ENCODE measurements at regions not wholly inside any gene's neighbourhood (a gene's known extent, or its start where the extent isn't known, plus 50 kb on each side); places are given as distances from the start of the nearest gene placed in this dataset.

DNA sequence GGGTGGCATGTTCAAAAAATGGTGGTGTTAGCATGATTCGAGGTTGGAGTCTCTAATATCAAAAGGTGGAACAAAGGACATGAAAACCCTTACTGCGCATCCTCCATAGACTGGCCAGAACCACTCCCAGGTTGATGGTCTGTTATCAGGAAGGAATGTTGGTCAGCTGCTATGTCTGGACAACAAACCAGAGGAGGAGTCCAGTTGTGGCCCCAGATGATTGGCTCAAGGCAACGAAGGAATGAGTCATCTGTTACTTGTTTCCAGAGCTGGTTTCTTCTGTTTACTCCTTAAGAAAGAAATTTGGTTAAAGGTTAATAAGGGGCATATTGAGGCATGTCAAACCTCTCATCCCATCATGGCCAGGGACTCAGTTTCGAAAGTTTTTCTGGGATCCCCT lies 56.8 kb upstream of the GRIA4 start:
- DNase-seq (ENCODE audit: insufficient read length) (no peak), FAIRE-seq (no peak)
- TF ChIP-seq TAF1 (IDR thresholded peaks at IDR 0.05; ENCODE audit: borderline replicate concordance, low read depth, low read length): no peak
- no peak for TF ChIP-seq POLR2A (IDR thresholded peaks at IDR 0.05; ENCODE audit: low read depth, low read length)
- TF ChIP-seq POLR2AphosphoS5 (IDR thresholded peaks at IDR 0.05; ENCODE audit: low read depth, low read length): no peak

DNA sequence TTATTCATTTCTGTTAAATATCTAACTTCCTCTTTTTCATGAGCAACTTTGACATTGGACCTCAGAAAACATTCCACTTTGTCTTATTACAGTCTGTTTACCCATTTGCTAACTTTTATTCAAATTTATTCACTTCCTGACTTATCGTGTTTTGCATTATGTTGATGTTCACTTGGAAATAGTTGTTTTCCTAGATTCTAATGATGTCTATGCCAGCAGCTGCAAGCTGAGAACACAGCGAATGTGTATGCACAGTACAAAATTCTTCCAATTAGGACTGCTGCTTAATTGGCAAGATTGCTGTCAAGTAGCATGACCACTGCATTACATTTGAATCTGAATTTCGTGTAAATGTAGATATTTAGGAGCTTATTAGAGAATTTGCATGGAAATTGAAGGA lies 61.5 kb upstream of the GRIA4 start:
- DNase-seq (ENCODE audit: insufficient read length): no peak
- TF ChIP-seq POLR2AphosphoS5 (IDR thresholded peaks at IDR 0.05; ENCODE audit: low read depth, low read length): no peak
- no peak for TF ChIP-seq POLR2A (IDR thresholded peaks at IDR 0.05; ENCODE audit: low read depth, low read length)
- TF ChIP-seq TAF1 (IDR thresholded peaks at IDR 0.05; ENCODE audit: borderline replicate concordance, low read depth, low read length): no peak
- FAIRE-seq: peak; percentile 68

DNA sequence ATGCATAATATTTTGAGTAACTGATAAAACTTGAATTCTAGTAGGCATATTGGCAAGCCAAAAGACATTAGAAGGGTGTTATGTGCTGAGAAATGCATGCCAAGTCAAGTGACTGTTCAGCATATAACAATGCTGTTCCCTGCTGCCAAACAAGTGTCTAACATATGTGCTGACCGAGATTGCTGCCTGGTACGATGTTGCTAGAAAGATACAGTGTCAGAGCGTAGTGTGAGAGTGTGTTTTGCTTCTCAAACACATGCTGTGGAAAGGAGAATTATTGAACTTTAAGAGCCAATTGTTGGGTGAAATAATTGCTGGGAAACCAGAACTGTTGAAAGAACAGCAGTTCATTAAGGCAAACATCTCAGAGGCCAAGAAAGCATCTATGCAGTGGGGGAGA lies 71.3 kb upstream of the GRIA4 start:
- FAIRE-seq (no peak), DNase-seq (ENCODE audit: insufficient read length) (no peak)
- no peak for TF ChIP-seq POLR2AphosphoS5 (IDR thresholded peaks at IDR 0.05; ENCODE audit: low read depth, low read length)
- no peak for TF ChIP-seq TAF1 (IDR thresholded peaks at IDR 0.05; ENCODE audit: borderline replicate concordance, low read depth, low read length)
- no peak for TF ChIP-seq POLR2A (IDR thresholded peaks at IDR 0.05; ENCODE audit: low read depth, low read length)

- FAIRE-seq (no peak), DNase-seq (ENCODE audit: insufficient read length) (no peak)
- TF ChIP-seq POLR2A (IDR thresholded peaks at IDR 0.05; ENCODE audit: low read depth, low read length): no peak
- TF ChIP-seq TAF1 (IDR thresholded peaks at IDR 0.05; ENCODE audit: borderline replicate concordance, low read depth, low read length): no peak
- no peak for TF ChIP-seq POLR2AphosphoS5 (IDR thresholded peaks at IDR 0.05; ENCODE audit: low read depth, low read length)
Observed at GRCh38 chr11:105537531-105537930, 72.3 kb upstream of the GRIA4 start.

DNA sequence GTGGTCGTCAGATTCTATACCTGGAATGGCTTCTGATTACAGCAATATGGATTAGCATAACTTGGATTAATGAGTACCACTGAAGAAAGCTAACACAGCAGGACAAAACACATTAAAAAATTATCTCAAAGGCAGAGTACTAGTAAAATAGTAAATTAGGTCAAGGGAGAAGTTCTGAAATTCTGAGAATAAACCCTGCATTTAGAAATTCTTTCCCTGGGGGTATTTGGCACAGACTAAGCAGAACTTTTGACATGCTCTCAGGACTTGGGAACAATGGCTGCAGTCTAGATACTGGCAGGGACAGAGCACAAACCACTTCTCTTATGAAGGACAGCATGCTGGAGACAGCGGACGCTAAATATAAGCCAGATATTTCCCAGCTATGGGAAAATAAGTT lies 85.6 kb upstream of the GRIA4 start:
- no peak for FAIRE-seq
- TF ChIP-seq POLR2A (IDR thresholded peaks at IDR 0.05; ENCODE audit: low read depth, low read length): no peak
- TF ChIP-seq POLR2AphosphoS5 (IDR thresholded peaks at IDR 0.05; ENCODE audit: low read depth, low read length): no peak
- no peak for TF ChIP-seq TAF1 (IDR thresholded peaks at IDR 0.05; ENCODE audit: borderline replicate concordance, low read depth, low read length)

DNA sequence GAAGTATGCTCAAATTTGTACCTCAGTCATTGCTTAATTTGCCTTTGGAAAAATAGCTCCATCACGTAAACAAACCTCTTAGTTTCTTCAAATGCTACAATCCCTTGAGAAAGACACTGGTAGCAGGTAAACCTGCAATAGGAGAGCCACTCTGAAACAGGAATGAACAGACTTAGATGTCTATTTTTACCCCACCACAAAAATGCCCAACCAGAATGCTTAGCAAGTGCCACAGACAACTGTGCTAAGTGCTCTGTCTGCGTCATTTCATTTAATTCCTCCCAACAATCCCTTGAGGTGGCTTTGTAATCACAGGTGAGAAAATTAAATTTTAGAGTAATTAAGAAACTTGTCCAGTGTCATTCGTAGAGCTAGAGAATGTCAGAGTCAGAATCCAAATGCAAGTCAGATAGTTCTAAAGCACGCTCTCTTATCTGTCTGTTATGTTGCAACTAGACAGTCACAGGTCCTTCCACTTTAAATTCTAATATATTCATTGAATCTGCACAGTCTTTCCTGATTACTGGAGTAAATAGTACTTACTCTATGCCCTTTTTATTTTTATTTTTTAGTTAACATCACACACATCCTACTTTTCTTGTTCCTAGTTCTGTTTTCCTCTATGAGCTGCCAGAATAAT lies 89.0 kb upstream of the GRIA4 start:
- DNase-seq (ENCODE audit: insufficient read length): no peak
- TF ChIP-seq POLR2A (IDR thresholded peaks at IDR 0.05; ENCODE audit: low read depth, low read length): no peak
- FAIRE-seq: no peak

More for the DNA sequence above, 85.6 kb upstream of the GRIA4 start:
- DNase-seq (ENCODE audit: insufficient read length): no peak

DNA sequence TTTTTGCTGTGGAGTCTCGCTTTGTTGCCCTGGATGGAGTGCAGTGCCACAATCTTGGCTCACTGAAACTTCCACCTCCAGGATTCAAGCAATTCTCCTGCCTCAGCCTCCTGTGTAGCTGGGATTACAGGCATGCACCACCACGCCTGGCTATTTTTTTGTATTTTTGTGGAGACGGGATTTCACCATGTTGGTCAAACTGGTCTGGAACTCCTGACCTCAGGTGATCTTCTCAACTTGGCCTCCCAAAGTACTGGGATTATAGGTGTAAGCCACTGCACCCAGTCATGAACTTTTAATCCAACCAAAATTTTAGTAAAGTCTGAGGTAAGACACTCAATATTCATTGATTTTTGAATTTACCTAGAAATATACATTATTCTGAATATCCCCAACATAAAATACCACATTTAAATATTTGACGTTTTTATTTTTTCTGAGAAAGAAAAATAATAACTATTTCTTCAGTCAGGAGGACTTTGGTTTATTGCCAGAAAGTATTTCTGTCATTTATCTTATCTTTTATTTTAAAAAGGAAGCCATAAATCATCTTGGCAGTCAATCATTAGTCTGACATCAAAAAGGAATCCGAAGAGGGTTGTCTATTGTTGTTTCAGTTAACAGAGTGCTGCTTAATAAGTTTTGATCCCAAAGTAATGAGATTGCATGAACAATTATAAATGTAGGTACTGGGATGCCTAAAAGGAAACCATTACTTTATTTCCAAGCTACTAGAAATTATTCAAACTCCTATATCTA lies 102.2 kb upstream of the GRIA4 start:
- FAIRE-seq: no peak
- TF ChIP-seq POLR2A (IDR thresholded peaks at IDR 0.05; ENCODE audit: low read depth, low read length) (no peak), POLR2AphosphoS5 (IDR thresholded peaks at IDR 0.05; ENCODE audit: low read depth, low read length) (no peak), TAF1 (IDR thresholded peaks at IDR 0.05; ENCODE audit: borderline replicate concordance, low read depth, low read length) (no peak)
- no peak for DNase-seq (ENCODE audit: insufficient read length)

DNA sequence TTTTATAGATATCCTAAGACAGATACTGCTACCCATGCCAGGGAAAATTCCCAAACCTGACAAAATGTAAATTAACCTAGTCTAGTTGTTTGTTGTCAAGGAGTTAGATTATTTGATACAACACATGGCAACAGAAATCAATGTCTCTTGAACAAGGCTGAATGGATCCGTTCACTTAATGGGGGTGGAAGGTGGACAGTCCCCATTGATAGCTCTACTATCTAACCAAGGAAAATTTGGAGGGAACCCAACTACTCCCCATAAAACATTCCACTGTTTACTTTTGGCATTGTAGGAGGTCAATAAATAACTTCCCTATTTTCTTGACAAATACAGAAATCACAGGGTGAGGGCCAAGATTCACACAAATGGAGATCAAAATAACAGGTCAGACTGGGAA lies 117.9 kb upstream of the GRIA4 start:
- TF ChIP-seq POLR2AphosphoS5 (IDR thresholded peaks at IDR 0.05; ENCODE audit: low read depth, low read length) (no peak), TAF1 (IDR thresholded peaks at IDR 0.05; ENCODE audit: borderline replicate concordance, low read depth, low read length) (no peak), POLR2A (IDR thresholded peaks at IDR 0.05; ENCODE audit: low read depth, low read length) (no peak)
- DNase-seq (ENCODE audit: insufficient read length): no peak
- no peak for FAIRE-seq

- TF ChIP-seq TAF1 (IDR thresholded peaks at IDR 0.05; ENCODE audit: borderline replicate concordance, low read depth, low read length) (no peak), POLR2A (IDR thresholded peaks at IDR 0.05; ENCODE audit: low read depth, low read length) (no peak), POLR2AphosphoS5 (IDR thresholded peaks at IDR 0.05; ENCODE audit: low read depth, low read length) (no peak)
- DNase-seq (ENCODE audit: insufficient read length) (no peak), FAIRE-seq (no peak)
Observed at GRCh38 chr11:105491394-105491793, 118.5 kb upstream of the GRIA4 start.

DNA sequence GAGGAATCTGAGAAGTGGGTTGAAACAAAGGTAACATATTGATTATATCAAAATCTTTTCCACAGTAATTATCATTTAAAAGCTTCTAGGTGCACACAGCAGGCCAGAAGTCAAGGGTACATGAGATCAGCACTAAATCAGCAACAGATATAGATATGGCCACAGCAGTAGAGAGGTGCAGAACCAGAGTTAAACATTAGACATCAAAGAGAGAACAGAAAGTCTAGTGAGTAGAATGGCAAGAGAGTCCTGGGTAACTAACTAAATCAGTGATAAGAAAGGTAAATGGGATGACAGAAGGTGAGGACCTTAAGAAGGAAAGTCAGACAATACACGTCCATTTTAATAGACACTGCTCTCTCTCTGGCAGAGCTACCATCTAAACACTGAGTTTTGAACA lies 119.5 kb upstream of the GRIA4 start:
- FAIRE-seq: no peak
- DNase-seq (ENCODE audit: insufficient read length): no peak
- TF ChIP-seq POLR2AphosphoS5 (IDR thresholded peaks at IDR 0.05; ENCODE audit: low read depth, low read length): no peak
- TF ChIP-seq POLR2A (IDR thresholded peaks at IDR 0.05; ENCODE audit: low read depth, low read length): no peak
- TF ChIP-seq TAF1 (IDR thresholded peaks at IDR 0.05; ENCODE audit: borderline replicate concordance, low read depth, low read length): no peak

- TF ChIP-seq POLR2AphosphoS5 (IDR thresholded peaks at IDR 0.05; ENCODE audit: low read depth, low read length): no peak
- no peak for DNase-seq (ENCODE audit: insufficient read length)
Observed at GRCh38 chr11:105489446-105489845, 120.4 kb upstream of the GRIA4 start.

GRCh38 chr11:105486929-105487328 lies 122.9 kb upstream of the GRIA4 start:
- DNase-seq (ENCODE audit: insufficient read length) (no peak), FAIRE-seq (no peak)
- TF ChIP-seq POLR2AphosphoS5 (IDR thresholded peaks at IDR 0.05; ENCODE audit: low read depth, low read length) (no peak), TAF1 (IDR thresholded peaks at IDR 0.05; ENCODE audit: borderline replicate concordance, low read depth, low read length) (no peak), POLR2A (IDR thresholded peaks at IDR 0.05; ENCODE audit: low read depth, low read length) (no peak)

More at GRCh38 chr11:105489446-105489845, 120.4 kb upstream of the GRIA4 start:
- peak; percentile 46 for FAIRE-seq
